ENCODE measurements at regions not wholly inside any gene's neighbourhood (a gene's known extent, or its start where the extent isn't known, plus 50 kb on each side); places are given as distances from the start of the nearest gene placed in this dataset.
"Not testable (repeated sequence)": the region's sequence is repeated elsewhere in the genome, so short reads cannot be mapped to it uniquely, and the experiment has no call there.

GRCh38 chr2:17460371-17461086 is 57.7 kb downstream of the RAD51AP2 start:
- ATAC-seq (no peak), DNase-seq (ENCODE audit: low spot score) (no peak)

- no peak for DNase-seq (ENCODE audit: low spot score)
- no peak for ATAC-seq
Measured at GRCh38 chr2:17455343-17455742, 62.9 kb downstream of the RAD51AP2 start.

GRCh38 chr2:17446191-17446590 is 72.0 kb downstream of the RAD51AP2 start:
- ATAC-seq; DNase-seq (ENCODE audit: low spot score): not testable (repeated sequence)

GRCh38 chr2:17445744-17446143 is 72.5 kb downstream of the RAD51AP2 start:
- DNase-seq (ENCODE audit: low spot score), result no peak
- ATAC-seq, result no peak

- DNase-seq (ENCODE audit: low spot score) (no peak), ATAC-seq (no peak)
Measured at GRCh38 chr2:17442334-17442733, 75.9 kb downstream of the RAD51AP2 start.

- DNase-seq (ENCODE audit: low spot score), result no peak
- no peak for ATAC-seq
Measured at GRCh38 chr2:17441790-17442189, 76.5 kb downstream of the RAD51AP2 start.

GRCh38 chr2:17441055-17441771 is 77.0 kb downstream of the RAD51AP2 start:
- DNase-seq (ENCODE audit: low spot score) (no peak), ATAC-seq (no peak)

- ATAC-seq (no peak), DNase-seq (ENCODE audit: low spot score) (no peak)
Measured at GRCh38 chr2:17430326-17430725, 87.9 kb downstream of the RAD51AP2 start.

- no peak for ATAC-seq
- DNase-seq (ENCODE audit: low spot score), result no peak
Measured at GRCh38 chr2:17429130-17429529, 89.1 kb downstream of the RAD51AP2 start.

GRCh38 chr2:17427401-17427800 is 90.8 kb downstream of the RAD51AP2 start:
- DNase-seq (ENCODE audit: low spot score), result no peak

GRCh38 chr2:17426743-17427142 is 91.5 kb downstream of the RAD51AP2 start:
- ATAC-seq (no peak), DNase-seq (ENCODE audit: low spot score) (no peak)

More at GRCh38 chr2:17427401-17427800, 90.8 kb downstream of the RAD51AP2 start:
- ATAC-seq, result no peak

GRCh38 chr2:17422061-17422460 is 96.2 kb downstream of the RAD51AP2 start:
- ATAC-seq, result no peak
- no peak for DNase-seq (ENCODE audit: low spot score)

GRCh38 chr2:17416884-17417391 is 101.3 kb downstream of the RAD51AP2 start:
- no peak for DNase-seq (ENCODE audit: low spot score)

GRCh38 chr2:17413036-17413435 is 105.2 kb downstream of the RAD51AP2 start:
- no peak for ATAC-seq

More at GRCh38 chr2:17416884-17417391, 101.3 kb downstream of the RAD51AP2 start:
- no peak for ATAC-seq

GRCh38 chr2:17401096-17401495 is 117.1 kb downstream of the RAD51AP2 start:
- DNase-seq (ENCODE audit: low spot score) (no peak), ATAC-seq (no peak)

More at GRCh38 chr2:17413036-17413435, 105.2 kb downstream of the RAD51AP2 start:
- DNase-seq (ENCODE audit: low spot score), result no peak

- DNase-seq (ENCODE audit: low spot score), result no peak
- no peak for ATAC-seq
Measured at GRCh38 chr2:17398770-17399169, 119.5 kb downstream of the RAD51AP2 start.

GRCh38 chr2:17388798-17389197 is 129.4 kb downstream of the RAD51AP2 start:
- DNase-seq (ENCODE audit: low spot score), result no peak
- peak; percentile 58 for ATAC-seq

GRCh38 chr2:17387591-17387990 is 130.6 kb downstream of the RAD51AP2 start:
- ATAC-seq (no peak), DNase-seq (ENCODE audit: low spot score) (no peak)

GRCh38 chr2:17386771-17387170 is 131.5 kb downstream of the RAD51AP2 start:
- no peak for ATAC-seq

GRCh38 chr2:17380003-17380402 is 138.2 kb downstream of the RAD51AP2 start:
- ATAC-seq, result no peak
- no peak for DNase-seq (ENCODE audit: low spot score)

More at GRCh38 chr2:17386771-17387170, 131.5 kb downstream of the RAD51AP2 start:
- DNase-seq (ENCODE audit: low spot score), result no peak

- DNase-seq (ENCODE audit: low spot score) (no peak), ATAC-seq (no peak)
Measured at GRCh38 chr2:17375262-17375661, 143.0 kb downstream of the RAD51AP2 start.

- DNase-seq (ENCODE audit: low spot score) (no peak), ATAC-seq (no peak)
Measured at GRCh38 chr2:17373741-17374140, 144.5 kb downstream of the RAD51AP2 start.

Data from left lobe of liver (tissue), 2 donors.